Ishikawa (cell line): ENCODE measurements at regions not wholly inside any gene's neighbourhood (a gene's known extent, or its start where the extent isn't known, plus 50 kb on each side); places are given as distances from the start of the nearest gene placed in this dataset.

ENCODE experiments used
- CEBPB ChIP-seq: IDR thresholded peaks from 2 replicates; pipeline ENCODE4 v1.6.1; 2012
- CREB1 ChIP-seq: IDR thresholded peaks from 2 replicates; pipeline ENCODE4 v1.6.1; 2012; ENCODE audit warnings: low read depth
- EGR1 ChIP-seq: IDR thresholded peaks from 2 replicates; pipeline ENCODE4 v1.6.1; 2012
- EP300 ChIP-seq: IDR thresholded peaks from 2 replicates; pipeline ENCODE4 v1.6.1; 2012; ENCODE audit warnings: borderline replicate concordance
- FOXM1 ChIP-seq: IDR thresholded peaks from 2 replicates; pipeline ENCODE4 v1.6.1; 2012; ENCODE audit warnings: low read depth, borderline replicate concordance
- MAX ChIP-seq: IDR thresholded peaks from 2 replicates; pipeline ENCODE4 v1.6.1; 2012
- NFIC ChIP-seq: IDR thresholded peaks from 2 replicates; pipeline ENCODE4 v1.6.1; 2012
- RAD21 ChIP-seq: IDR thresholded peaks from 2 replicates; pipeline ENCODE4 v1.6.1; 2012; ENCODE audit warnings: low read depth
- REST ChIP-seq: IDR thresholded peaks from 2 replicates; pipeline ENCODE4 v1.6.1; 2012; ENCODE audit warnings: low read depth, mild to moderate bottlenecking
- TAF1 ChIP-seq: IDR thresholded peaks from 2 replicates; pipeline ENCODE4 v1.6.1; 2012; ENCODE audit warnings: low read depth, mild to moderate bottlenecking
- TCF12 ChIP-seq: IDR thresholded peaks from 2 replicates; pipeline ENCODE4 v1.6.1; 2012; ENCODE audit warnings: low read depth
- TEAD4 ChIP-seq: IDR thresholded peaks from 2 replicates; pipeline ENCODE4 v1.6.1; 2012
- USF1 ChIP-seq: IDR thresholded peaks from 2 replicates; pipeline ENCODE4 v1.6.1; 2012
- YY1 ChIP-seq: IDR thresholded peaks from 2 replicates; pipeline ENCODE4 v1.6.1; 2012; ENCODE audit warnings: low read depth
- ZBTB7A ChIP-seq: IDR thresholded peaks from 2 replicates; pipeline ENCODE4 v1.6.1; 2012; ENCODE audit warnings: low read depth

DNA sequence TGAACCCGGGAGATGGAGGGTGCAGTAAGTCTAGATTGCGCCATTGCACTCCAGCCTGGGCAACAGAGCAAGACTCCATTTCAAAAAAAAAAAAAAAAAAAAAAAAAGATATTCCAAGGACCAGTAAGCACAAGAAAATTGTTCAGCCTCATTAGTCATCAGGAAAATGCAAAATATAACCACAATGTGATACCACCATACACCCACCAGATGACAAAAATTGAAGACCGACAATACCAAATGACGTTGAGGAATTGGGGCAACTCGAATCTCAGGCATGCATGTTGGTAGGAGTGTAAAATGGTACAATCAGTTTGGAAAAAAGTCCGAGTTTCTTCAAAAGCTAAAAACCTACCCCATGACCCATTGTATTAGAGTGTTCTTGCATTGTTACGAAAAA, 130.2 kb upstream of the FAM9B start:
- TF ChIP-seq TCF12 = no peak
- TF ChIP-seq MAX = no peak

- no peak for TF ChIP-seq USF1
- no peak for TF ChIP-seq EGR1
- TF ChIP-seq NFIC = no peak
- no peak for TF ChIP-seq RAD21
- no peak for TF ChIP-seq ZBTB7A
- TF ChIP-seq CREB1 = no peak
- TF ChIP-seq YY1 = no peak
- TF ChIP-seq FOXM1 = no peak
- no peak for TF ChIP-seq REST
- TF ChIP-seq MAX = no peak
- TF ChIP-seq TAF1 = no peak
- no peak for TF ChIP-seq CEBPB
- no peak for TF ChIP-seq TEAD4
- no peak for TF ChIP-seq TCF12
- TF ChIP-seq EP300 = no peak
Measured at GRCh38 chrX:9164533-9165426, 130.9 kb upstream of the FAM9B start.

- no peak for TF ChIP-seq ZBTB7A
- no peak for TF ChIP-seq TEAD4
Measured at GRCh38 chrX:9166584-9166944, 132.6 kb upstream of the FAM9B start.

DNA sequence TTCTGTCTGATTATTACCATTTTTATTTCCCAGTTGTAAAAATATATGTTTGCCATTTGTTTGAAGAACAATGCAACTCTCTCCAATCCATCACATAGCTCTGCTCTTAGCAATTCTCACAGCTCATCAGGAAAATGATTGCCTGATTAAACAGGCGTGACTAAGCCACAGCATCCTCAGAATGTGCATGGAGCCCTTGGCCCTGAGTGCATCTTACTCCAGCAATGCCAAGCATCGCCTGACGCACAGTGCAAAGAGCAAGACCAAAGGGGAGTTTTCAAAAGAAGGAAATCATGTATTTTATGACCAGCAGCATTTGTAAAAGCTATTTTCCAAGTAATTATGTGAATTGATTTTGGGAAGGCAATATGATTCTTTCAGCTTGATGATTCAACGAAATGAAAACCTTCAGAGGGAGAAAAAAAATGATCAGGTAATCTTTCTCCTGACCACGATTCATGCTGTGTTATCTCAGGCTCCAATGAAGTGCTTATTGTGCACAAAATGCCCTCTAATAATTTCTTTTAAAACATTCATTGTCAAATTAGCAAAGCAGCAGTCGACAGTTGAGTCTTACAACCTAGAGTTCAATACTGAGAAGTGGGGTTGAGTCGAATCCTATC, 138.0 kb upstream of the FAM9B start:
- TF ChIP-seq TAF1 (no peak), NFIC (no peak), YY1 (no peak), ZBTB7A (no peak), TEAD4 (no peak), FOXM1 (no peak), CEBPB (no peak), EGR1 (no peak), EP300 (no peak), REST (no peak), USF1 (no peak), CREB1 (no peak), RAD21 (no peak), MAX (no peak), TCF12 (no peak)

GRCh38 chrX:9172464-9172850, 138.5 kb upstream of the FAM9B start:
- no peak for TF ChIP-seq USF1

GRCh38 chrX:9180623-9181022, 146.7 kb upstream of the FAM9B start:
- TF ChIP-seq CREB1 (no peak), RAD21 (peak; percentile 10; the same call in 1 of the 2 replicates)
